ENCODE measurements at regions not wholly inside any gene's neighbourhood (a gene's known extent, or its start where the extent isn't known, plus 50 kb on each side); places are given as distances from the start of the nearest gene placed in this dataset.

DNA sequence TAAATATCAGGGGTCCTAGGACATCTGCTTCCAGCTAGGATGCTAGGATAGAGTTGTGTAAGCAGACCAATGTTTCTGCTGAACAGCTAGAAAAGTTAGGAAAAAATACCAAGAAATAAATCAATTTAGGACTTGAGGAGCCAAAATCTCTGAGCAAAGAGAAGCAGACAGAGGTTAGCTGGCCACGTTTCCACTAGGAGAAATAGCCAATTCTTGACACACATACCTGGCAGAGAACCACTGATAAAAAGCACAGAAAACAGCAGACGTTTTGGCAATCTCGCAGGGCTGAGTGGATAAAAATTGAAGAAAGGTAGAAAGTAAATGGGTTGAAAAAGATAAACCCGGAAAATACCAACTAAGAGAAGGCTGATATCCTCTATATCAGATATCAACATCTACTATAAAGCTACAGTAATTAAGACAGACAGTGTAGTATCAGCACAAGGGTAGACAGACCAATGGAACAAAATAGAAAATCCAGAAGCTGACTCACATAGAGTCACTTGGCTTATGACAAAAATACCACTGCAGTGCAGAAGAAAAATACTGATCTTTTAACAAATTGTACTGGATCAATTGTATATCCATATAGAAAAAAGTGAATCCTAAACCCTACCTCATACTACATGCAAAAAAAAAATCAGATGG is 306.1 kb upstream of the KLHL29 start:
- DNase-seq = no peak

DNA sequence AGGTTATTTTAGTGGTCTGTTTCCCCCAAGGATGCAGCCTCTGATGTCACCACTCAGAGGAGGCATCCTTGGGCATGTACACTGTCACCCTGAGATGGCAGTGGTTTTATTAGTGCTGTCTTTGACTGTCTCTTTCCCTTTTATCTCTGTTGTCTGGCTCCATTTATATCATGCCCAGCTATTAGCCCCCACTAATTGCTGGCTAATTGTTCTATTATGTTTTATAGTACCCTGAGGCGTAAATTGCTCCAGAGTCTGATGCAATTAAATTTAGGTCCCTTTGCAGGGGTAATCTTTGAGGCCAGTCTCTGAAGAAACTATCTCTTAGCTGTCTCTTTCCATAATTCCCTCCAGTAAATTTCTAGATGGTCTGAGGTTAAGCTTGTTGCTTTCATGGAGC is 301.0 kb upstream of the KLHL29 start:
- no peak for DNase-seq

DNA sequence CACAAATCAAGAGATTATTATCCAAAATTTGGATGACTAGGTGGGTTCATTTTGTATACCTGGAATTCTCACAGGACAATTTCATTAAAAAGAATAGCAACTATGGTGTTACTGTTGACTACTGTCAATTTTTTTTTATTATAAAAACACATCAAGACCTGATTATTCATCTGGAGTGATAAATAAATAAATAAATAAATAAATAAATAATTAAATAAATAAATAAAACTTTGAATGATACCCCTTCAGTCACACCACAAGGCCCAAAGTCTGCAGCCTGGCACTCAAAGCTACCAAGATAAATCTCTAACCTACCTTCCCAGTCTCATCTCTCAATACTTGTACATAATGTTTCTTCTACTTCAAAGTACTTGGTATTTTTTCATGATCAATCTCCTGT is 294.0 kb upstream of the KLHL29 start:
- DNase-seq = no peak

DNA sequence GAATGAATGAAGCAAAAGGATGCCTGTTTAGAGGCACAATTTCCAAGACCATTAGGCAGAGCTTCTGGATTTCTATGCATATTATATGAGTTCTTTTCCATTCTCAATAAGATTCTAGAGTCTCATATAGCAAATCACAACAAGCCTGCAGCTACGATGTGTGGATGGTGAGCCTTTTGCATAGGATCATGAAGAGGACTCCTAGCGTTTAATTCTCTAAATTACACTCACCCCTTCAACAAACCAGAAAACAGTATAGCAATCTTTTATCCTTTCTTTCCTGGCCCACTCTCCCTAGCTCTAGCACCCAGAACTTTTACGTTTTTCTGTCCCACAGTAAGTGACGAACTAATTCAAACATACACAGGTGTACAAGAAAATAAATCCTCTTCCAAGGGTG is 293.1 kb upstream of the KLHL29 start:
- DNase-seq = no peak

DNA sequence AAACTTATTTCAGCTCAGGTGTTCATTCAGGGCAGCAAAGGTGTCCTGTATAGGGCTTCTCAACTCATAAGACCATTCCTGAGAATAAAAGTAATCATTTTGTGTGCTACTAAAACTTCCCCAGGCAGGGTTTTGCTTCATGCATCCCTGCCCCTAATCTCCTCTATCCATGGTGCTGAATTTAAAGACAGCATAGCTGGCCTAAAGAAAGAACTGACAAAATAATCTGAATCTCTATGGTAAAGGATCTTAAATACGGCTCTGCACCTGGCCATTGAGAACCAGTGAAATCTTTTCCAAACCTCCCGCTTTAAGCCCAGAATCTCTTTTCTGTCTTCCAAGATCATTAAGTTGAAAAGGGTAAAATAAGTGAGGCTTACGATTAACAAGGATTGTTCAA is 292.1 kb upstream of the KLHL29 start:
- peak; percentile 5 for DNase-seq

DNA sequence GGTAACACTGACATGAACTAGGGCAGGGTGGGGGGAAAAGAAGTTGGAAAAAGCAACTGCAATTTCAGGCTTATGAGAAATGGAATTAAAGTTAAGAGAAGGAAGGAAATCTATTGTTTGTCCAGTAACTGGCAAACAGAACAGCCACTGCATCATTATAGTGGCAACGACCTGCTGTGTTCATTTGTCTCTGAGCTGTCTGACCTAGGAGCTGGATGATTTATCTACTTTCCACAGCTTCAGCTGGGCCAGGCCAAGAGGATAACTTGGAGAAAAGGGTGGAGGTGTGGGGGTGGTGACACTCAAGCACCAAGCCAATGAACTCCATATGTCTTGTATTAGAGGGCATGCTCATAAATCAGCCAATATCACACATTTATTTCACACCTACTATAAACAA is 291.5 kb upstream of the KLHL29 start:
- peak; percentile 5 for DNase-seq

DNA sequence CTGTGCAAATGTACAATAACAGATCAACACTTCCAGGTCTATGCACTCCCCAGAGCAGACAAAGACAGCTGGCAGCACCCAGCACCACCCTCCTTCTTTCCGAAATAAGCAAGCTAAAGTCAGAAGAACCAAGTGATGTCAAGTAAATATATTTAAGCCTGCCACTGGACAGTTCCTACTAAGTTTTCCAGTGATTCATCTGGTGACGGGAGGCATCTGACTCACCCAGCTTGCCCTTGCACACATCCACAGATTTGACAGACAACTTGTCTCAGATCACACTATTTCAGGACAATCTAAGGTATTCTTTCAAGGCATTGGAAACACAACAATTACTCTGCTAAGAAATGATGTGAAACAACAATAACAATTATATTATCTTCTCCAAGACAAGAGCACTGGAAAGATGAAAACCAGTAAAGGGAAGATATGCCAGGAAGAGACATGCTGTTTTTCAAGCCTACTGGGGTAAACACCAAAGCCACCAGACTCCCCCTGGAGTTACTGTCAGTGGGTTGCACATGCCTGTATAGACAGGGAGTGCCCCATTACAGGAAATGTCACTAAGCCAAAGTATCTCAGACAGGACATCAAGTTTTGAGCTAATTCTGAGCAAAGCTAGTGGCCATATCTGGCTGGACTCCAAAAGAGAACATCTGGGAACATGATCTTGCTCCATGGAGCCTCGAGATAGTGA is 287.9 kb upstream of the KLHL29 start:
- no peak for DNase-seq

DNA sequence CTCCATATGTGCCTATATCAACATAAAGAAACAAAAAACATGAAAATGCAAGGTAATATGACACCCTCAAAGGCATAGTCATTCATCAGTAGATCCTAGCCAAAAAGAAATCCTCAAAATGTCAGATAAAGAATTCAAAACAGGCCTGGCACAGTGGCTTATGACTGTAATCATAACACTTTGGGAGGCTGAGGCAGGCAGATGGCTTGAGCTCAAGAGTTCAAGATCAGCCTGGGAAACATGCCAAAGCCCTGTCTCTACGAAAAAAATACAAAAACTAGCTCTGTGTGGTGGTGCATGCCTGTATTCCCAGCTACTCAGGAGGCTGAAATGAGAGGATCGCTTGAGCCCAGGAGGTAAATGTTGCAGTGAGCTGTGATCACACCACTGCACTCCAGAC is 284.6 kb upstream of the KLHL29 start:
- no peak for DNase-seq

DNA sequence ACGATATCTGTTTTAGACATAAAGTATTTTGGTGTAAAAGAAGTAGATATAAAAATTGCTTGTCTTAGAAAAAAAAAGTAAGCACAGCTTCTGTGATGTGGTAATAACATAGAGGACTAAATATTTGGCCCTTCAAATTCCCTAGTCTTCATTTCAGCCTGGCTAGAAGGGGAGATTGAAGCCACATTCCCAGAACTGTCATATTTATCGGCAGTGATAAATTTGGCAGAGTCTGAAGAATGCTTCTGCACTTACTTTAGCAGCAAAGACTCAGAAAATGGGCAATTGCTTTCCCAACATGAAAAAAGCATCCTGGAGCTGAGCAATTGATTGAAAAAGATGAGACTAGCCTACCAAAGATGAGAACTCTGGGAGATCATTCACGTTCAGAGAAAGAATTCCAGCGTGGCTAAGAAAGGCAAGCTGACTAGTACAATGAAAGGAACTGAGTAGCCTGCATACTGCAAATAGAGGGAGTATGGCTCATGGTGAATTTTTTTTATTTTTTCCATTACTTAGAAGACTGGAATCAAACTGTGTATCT is 278.7 kb upstream of the KLHL29 start:
- no peak for DNase-seq

DNA sequence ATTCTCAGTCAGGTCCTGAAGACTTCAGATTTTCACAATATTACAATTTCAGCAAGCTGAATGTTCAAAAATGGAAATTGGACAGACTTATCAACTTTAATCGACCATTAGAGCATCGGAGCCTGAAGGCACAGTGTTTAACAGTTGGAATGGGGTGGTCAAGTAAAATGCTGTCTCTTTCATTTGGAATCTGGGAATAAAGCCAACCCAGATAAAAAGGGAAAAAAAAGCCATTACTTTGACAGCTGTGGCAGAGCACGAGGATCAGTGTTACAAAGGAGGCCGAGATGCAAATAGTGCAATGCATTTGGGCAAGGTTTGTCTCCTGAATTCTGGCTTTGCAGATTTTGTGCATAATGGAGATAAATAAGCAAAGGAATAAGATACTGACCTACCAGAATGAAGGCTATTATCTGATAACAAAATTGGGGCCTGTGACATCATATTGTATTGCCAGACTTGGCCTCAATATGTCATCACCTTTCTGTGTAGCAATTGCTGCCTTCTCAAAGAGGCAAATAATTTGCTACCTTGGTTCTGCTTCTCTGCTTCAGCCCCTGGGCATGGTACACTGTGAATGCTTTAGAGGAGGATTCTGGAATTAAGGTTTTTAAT is 277.5 kb upstream of the KLHL29 start:
- no peak for DNase-seq

DNA sequence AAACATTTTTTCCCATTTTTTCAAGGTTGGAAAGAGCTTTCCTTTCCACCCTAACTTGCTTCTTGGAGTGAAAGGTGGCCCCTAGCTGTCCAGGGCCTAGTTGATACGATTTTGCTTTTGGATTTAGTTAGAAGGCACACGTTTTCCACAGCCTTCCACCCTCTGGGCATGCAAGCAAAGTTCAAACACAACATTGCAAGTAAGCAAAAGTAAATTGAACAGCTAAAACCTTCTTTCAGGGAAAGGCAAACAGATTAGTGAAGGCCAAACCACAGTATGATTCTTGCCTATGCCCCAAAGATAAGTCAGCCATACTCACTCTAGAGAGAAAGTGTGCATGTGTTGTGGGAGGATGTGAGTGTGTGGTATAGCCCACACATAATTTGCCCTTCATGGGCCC is 273.7 kb upstream of the KLHL29 start:
- no peak for DNase-seq

DNA sequence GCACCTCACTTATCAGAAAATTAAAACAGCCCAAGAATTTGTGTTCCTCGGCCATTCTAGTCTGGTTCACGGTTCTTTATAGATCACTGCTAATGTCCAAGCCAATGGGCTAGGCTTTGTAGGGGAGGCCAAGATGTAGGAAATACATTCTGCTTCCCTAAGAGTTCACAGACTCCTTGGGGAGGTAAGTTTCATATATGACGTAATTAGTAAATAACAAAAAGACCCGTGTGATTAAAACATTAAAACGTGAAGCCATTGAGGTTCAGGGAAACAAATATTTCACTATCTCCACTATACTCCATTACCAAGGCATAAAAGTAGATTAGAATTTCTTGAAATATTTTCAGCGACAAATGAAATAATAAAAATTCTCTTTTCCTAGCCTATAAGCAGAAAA is 272.5 kb upstream of the KLHL29 start:
- no peak for DNase-seq

DNA sequence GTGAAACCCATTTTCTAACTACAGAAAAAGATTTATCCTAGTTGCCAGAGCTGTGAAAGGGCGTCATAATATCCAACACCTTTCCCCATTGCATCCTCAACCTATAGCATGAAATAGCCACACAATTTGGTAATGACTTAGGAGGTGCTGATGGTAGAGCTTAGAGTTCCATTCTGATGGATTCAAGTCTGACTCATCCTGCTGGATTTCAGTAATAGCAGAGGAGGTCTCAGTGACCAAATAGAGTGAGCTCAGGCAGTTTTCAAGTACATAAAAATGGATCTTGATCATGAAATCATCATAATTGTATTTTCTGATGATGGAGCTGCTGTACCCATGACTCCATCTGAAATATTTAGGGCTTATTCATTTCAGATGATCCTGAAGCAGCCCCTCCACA is 270.7 kb upstream of the KLHL29 start:
- no peak for DNase-seq

DNA sequence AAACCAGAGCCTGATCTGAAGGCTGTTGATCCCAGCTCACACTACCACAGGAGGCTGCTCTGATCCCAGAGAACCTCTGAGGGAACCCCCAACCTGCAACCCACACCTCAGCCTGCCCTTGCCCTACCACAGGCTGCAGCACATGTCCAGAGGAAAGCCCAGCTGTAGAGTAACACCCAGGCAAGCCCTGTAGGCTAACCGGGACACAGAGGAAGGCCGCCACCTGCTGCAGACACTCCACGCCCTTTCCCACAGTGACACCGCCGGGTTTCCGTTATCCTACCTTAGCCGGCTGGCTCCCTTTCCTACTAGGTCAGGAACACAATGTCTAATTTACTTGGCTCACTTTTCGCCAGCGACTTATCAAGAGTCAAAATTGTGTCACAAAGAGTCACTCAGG is 266.7 kb upstream of the KLHL29 start:
- no peak for DNase-seq

DNA sequence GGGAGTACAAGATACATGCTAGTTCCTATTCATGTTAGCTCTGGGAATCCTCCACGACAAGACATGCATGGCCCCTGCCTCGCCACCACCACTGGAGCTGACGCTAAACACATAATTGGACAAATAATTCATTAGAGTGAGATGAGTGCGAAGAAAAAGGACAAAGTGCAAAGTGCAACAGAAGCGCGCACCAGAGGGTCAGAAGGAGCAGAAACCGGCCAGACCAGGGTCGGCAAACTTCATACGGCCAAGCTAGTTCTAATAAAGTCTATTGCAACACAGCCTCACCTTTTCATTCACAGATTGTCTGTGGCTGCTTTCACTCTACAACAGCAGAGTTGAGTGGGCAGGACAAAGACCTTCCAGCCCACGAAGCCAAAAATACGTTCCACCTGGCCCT is 266.1 kb upstream of the KLHL29 start:
- DNase-seq = no peak

DNA sequence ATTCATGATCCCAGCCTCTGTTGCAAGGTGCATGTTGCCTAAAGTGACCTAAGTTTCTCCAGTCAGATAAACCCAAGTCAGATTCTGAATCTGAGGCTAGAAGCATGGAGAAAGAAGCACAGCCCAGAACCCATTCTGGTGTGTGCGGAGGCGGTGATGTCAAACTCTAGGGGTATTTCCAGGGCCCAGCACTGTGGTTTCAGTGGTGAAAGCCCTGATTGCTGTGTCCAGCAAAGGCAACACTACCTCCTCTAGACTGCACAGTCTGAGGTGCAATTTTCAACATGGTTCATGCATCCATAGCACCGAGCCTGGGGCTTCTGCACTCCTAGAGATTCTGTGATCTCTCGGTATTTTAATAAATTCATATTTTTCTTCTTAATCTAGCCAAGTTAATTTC is 264.8 kb upstream of the KLHL29 start:
- no peak for DNase-seq

DNA sequence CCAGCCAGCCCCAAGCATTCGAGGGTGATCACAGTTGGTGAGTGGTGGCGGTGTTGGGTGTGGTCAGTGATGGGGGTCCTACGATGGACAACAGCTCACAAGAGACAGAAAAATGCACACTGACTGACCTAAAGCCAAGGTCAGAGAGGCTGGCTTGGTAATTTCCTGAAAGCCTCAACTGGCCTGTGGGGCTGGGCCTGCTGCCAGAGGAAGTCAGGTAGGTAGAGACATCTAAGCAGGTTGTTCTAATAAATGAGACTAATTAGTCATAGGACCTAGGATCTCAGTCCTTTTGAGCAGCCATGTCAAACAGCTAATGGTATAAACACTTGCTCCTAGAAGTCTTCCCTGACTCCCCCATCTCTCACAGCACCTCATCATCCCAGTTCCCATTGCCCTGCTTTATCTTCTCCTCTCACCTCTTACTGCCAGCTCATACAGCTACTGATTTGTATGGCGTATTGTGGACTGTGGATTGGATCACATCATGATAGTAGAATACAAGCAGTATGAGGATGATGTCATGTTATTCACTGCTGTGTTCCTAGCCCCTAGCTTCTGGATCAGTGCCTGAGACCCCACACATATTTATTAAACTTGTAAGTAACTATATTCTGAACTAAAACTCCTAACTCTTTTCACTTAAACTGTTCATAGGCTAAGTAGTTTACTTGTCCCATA is 262.9 kb upstream of the KLHL29 start:
- peak; percentile 3 for DNase-seq

DNA sequence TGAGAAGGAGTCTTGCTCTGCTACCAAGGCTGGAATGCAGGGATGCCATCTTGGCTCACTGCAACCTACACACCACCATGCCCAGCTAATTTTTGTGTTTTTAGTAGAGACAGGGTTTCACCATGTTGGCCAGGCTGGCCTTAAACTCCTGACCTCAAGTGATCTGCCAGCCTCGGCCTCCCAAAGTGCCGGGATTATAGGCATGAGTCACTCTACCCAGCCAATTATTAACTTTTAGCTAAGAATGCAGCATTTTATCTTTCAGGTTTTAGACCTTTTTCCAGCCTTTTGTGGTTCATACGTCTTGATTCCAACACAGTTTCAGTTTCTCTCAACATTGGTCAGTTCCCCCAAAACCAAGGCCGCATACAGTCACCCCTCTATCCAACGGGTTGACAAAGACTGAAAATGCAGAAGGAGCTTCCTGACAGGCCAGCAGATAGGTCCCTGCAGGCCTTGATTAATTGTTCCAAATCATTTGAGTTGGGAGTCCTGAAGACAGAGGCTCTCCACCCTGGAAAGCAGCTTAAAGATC is 262.2 kb upstream of the KLHL29 start:
- peak; percentile 9 for DNase-seq

DNA sequence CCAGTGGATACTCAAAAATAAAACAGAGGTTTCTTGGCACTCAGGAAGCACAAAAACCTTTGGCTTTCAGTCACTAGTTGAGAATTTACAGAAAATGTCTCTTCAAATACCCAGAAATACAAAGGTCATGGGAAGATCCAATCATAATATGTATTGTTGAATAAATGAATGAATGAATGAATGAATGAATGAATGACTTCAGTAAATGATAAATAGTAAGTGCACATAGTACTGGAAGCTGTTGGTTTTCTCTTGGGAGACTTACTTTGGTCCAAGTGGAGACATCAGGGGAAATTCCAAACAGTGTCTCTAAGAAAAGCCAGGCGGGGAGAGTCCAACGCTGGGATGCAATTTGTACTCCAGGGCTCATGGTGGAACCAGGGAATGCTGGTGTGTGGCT is 261.3 kb upstream of the KLHL29 start:
- no peak for DNase-seq

DNA sequence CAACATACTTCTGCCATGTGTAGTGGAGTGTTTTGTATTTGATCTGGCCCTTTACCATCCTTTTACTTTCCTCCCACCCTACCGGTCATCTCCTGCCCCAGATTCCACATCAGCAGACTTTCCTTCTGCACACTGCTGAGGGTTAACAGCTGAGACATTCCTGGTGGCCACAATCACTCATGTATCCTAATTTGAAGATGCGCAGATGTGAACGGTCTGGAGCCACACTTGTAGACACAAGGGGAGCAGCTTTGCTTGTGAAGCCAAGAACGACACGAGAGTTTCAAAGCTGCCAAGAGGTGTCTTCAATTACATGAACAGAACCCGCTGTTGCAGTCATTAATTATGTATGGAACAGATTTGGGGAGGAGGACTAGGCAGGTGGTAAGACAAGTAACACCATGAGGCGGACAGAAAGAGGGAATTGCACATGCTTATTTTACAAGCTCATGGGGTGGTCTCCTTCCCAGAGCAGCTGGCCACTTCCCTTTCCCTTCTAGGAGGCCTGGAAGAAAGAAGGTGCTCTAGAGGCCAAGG is 260.7 kb upstream of the KLHL29 start:
- no peak for DNase-seq

DNA sequence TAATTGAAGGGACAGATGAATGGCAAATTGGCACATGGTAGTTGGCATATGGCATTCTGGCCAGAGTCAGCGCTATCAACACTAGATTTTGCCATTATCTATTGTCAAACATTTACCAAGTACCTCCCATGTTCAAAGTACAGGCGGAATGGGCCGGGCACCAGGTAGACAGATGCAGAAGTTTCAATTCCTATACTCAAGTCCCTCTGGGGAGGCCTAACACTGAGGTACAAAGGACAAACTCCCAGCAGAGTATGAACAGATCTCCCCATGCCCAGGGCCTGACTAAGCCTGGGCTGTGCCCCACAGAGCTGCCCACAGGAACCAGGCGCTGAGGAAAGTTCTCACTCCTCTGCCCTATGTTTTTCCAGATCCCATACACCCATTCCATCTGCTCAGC is 257.5 kb upstream of the KLHL29 start:
- no peak for DNase-seq

DNA sequence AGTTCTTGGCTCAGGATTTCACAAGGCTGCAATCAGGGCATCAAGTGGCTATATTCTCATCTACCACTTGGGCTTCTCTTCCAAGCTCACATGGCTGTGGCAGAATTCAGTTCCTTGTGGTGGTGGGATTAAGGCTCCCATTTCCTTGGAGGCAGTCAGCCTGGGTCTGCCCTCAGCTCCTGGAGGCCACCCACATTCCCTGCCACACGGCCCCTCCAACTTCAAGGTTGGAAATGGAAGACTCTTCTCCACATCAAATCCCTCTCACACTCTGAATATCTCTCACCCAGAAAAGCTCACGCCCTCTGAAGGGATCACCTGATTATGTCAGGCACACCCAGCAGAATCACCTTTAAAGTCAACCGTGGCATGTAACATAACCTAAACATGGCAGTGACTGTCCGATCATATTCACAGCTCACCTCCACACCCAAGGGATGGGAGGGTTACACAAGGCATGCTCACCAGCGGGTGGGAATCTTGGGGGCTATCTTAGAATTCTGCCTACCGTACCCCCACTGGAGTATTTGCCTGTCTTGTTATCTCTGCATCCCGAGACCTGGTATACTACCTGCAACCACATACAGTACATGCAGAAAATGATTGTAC is 256.2 kb upstream of the KLHL29 start:
- DNase-seq = no peak

DNA sequence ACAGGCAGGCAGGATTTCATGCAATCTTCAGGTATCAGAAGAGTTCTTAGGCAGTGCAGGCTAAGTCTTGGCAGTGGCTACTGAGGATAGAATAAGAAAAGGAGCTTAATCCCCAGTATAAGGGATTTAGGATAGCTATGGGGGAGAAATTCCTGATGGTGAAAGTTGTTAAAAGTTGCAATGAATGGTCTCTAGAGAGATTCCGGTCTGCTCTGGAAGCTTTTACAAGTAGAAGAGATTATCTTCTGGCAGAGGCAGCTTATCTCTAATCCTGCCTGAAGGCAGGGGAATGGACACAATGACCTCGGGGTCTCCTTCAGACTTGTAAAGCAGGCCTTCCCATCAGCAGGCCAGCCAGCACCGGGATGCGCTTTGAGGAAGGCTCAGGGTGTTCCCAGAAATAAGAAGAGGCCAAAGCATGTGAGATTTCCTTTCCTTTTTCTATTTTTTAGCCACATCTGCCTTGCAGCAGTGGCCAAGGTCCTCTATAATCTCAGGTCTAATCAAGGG is 253.9 kb upstream of the KLHL29 start:
- no peak for DNase-seq

Data from DMS53 (cell line).